Nucleus accumbens (tissue), 56 donors: ENCODE measurements at regions not wholly inside any gene's neighbourhood (a gene's known extent, or its start where the extent isn't known, plus 50 kb on each side); places are given as distances from the start of the nearest gene placed in this dataset.
"Not testable (repeated sequence)": the region's sequence is repeated elsewhere in the genome, so short reads cannot be mapped to it uniquely, and the experiment has no call there.

Experiments
- DNase-seq, 56 donors: peaks; one replicate each; lab custom pipeline; 2025; lab: John Stamatoyannopoulos, UW

DNA sequence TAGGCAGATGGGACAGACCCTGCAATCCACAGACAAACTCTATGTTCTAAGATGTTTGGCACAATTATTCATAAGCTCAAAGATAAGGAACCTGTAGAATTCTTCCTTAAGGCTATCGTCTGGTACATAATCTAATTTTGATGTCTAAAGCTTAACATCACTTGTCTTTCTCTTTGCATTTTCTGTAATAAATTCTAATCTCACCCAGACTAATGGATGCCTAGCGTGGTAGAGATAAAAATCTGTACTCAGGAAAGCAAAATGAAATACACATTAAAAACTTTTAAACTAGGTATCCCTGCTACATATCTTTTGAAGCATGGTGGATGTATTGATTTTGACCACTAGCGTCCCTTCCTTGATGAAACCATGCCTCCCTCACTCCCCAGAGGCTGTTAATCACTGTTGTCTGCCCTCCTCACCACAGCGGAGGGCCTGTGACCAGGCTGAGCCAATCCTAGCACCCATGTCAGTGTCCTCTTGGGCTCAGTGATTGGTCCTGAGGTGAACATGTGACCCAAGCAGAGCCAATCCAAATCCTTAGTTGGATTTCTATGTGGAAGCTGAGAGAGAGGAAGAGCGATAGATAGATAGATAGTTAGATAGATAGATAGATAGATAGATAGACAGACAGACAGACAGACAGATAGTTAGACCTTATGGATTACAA lies 82.2 kb upstream of the GRK3 start:
- no peak for DNase-seq

DNA sequence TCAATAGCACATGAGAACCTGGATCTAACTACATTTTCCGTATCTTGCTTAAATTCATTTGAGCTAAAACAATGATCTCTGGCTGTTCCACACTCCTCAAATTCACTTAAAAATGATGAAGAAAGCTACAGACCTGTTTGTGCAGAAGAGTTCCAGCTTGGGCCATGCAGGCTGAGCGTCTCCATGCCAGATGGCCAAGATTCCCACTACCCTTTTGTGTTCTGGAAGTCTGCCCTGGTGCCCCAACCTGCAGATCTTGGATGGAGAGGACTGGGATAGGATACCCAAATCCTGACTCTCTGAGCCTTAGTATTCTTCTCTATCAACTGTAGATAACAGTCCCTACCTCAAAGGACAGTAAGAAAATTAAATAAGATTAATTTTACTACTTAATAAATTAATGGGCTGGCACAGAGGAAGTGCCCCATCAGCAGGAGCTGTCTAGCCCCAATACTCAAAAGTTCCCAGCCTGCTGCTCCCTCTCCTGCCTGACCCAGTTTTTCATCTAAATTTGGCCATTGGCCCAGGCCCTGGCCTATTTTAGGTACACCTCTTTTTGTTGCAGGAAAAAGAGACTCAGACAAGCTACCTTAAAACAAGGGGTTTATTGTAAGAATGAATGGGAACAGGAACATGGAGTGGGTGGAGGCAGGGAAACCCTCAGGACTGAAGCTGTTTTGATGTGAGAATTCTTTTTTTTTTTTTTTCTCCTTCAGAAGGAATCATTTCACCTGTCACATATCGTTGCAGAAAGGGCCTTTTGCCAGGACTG lies 81.4 kb upstream of the GRK3 start:
- DNase-seq, result peak in 33 of 56 donors; percentile 5 to 71 (median 30)

DNA sequence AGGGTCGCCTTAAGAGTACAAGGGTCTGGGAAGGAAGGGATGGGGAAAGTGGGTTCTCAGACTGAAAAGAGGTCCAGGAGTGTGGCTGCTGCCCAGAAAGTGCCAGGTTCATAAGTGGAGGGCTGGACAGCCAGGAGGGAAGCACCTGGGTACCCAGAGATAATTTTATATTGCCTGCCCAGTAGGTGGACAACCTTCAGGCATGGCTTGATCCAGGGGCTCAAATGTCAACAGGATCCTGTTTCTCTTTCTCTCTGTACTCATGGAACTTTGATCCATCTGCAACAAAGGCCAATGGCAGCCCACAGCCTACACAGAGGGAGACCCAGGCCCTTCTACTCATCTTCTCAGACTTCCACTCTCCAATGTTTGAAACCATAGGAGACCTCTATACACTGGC lies 80.5 kb upstream of the GRK3 start:
- DNase-seq, result no peak

DNA sequence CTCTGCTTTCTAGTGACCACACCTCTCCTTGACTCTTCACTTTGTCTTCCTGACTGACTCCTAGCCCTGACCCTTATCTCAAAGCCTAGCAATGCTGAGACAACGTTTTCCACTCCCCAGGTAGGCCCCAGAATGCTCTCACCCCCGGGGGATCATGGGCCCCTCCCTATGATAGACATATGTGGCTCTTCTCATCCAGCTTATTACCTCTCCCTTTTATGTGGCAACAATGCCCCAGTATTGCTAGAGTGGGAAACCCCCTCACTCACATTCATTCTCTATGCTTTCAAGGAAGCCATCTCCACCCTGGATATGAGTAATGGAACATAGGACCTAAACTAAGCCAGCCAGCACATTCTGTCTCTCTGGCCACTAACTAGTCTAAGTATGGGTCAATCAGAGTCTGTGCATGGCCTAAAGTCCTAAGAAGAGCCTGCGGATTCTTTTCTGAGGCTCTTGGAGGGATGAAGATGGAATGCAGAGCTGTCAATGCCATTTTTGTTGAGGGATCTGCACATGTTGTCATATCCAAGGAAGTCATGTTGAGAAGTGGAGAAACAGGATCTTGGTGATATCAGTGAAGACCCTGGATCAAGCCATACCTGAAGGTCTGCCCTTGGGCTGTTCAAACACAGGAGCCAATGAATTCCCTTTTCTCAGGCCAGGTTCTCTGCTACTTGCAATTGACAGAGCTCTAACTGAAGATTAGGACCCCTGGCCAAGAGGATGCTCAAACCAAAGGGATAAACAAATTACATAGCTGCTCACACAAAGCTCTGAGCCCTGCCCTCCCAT lies 79.8 kb upstream of the GRK3 start:
- DNase-seq, result no peak

DNA sequence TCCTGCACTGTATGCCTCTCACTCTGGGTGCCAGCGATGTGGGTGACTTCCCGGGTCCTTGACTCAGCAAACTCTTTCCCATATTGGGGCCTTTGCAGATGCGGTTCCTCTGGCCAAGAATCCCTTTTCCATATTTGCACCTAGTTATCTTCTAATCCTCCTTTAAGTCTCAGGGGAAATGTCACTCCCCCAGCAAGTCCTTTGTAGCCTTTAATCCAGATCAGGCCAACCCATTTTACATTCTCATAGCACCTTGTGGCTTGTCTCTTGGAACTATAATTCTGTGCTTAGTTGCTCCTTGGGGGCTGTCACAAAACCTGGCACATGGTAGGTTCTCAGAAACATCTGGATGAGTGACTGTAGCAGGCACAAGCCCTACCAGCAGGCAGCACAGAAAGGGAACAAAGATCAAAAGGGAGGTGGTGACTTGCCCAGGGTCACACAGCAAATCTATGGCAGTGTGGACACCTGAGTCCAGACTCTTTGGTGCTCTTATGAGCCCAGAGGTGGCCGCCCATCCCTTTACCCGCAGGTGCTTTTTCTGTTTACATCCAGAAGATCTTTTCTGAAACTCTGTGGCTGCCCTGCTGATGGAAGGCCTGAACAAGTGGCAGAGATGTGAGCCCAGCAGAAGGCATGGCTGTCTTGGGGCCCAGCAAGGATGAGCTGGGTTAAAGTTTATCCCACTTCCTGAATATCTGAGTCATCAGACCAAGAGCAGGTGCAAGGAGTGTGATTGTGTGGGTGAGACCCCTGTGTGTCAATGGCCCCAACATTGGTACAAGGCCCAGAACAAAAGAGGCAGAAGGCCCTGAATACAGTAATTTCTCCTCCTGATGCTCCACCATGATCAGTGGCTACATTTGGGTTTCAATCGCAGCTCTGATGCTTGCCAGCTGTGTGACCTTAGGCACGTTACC lies 78.6 kb upstream of the GRK3 start:
- no peak for DNase-seq

DNA sequence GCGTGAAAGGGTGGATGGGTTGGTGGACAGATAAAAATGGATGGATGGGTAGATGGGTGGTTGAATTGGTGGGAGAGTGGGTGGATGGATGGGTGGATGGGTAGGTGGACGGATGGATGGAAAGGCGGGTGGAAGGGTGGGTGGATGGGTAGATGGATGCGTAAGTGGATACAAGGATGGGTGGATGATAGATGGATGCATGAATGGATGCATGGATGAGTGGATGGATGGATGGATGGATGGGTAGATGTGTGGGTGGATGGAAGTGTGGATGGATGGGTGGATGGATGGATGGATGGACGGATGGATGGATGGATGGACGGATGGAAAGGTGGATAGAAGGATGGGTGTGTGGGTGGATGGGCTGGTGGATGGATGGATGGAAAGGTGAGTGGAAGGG lies 77.0 kb upstream of the GRK3 start:
- DNase-seq, result no peak

DNA sequence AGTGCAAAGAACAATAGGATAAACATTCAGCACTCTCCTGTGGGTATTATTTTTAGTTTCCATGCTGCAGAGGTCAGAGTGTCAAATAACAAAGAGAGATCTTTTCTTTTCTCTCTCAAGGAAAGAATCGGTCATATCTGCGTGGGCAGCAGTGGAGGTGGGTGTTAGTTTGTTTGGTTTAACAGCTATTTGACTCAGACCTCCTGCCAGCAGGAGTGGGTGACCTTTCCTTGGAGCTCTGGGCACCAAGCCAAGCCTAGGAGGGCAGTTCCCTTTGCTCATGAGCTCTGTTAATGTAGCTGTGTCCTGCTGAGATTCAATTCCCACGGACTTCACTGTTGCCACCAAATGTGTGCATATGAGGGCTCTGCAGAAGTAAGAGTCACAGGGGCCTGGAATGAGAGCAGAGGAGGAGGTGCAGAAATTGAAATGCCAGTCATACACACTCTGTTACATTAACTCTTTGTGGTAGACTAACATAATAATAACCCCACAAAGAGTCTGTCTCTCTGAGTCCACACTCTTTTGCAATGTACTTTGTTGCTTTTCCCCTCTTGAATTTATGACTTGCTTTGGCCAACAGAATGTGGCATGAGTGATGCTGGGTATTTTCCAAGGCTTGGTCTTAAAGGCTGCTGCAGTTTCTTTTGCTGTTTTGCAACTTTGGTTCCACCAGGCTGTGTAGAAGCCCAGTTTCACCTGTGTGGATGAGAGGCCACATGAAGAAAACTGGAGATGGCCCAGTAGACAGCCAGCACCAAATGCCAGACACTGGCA lies 76.0 kb upstream of the GRK3 start:
- DNase-seq, result peak in 16 of 56 donors; percentile 3 to 43 (median 16)

DNA sequence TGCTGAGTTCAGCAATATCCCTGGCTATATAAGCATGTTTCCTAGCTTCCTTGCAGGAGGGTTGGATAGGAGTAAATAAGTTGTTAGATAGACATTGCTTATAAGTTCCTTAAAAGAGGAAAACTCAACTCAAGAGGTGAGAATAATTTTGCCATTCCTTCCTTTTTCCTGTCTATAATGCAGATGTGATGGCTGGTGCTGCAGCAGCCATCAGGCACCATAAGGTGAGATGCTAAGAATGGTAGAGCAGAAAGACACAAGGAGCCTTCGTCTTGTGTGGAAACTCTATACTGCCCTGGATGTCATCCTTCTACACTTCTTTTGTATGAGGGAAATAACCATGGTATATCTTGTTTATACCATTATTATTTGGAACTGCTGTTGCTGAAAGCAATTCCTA lies 74.5 kb upstream of the GRK3 start:
- DNase-seq, result no peak

DNA sequence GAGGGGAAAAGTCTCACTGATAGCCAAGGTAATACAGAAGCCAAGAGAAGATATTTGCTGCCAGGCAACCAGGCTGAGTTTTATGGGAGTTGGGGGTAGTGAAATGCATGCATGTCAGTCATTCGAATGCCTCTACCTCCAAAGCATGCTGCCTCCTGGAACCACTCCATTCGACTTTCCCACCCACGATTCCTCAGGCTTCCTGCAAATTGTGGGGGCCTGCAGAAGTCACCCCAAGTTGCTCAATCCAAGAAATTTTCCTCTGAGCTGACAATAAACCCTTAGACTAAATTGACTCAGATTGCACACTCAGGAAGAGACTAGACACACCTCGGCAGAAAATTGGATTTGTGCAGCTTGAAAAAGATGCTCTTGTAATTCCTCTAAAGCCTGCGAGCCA lies 73.6 kb upstream of the GRK3 start:
- peak in 13 of 56 donors; percentile 2 to 64 (median 12) for DNase-seq

DNA sequence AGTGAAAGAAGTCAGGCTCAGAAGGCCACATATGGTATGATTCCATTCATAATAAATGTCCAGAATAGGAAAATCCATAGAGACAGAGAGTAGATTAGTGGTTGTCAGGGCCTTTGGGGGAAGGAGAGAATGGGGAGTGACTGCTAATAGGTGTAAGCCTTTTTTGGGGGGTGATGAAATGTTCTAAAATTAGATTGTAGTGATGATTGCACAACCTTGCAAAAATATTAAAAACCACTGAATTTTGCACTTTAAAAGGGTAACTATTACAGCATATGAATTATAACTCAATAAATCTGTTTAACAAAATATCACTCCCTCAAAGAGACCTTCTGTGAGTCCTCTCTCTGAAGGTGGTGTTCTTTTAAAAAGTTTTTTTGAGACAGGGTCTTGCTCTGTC lies 72.3 kb upstream of the GRK3 start:
- DNase-seq, result no peak

DNA sequence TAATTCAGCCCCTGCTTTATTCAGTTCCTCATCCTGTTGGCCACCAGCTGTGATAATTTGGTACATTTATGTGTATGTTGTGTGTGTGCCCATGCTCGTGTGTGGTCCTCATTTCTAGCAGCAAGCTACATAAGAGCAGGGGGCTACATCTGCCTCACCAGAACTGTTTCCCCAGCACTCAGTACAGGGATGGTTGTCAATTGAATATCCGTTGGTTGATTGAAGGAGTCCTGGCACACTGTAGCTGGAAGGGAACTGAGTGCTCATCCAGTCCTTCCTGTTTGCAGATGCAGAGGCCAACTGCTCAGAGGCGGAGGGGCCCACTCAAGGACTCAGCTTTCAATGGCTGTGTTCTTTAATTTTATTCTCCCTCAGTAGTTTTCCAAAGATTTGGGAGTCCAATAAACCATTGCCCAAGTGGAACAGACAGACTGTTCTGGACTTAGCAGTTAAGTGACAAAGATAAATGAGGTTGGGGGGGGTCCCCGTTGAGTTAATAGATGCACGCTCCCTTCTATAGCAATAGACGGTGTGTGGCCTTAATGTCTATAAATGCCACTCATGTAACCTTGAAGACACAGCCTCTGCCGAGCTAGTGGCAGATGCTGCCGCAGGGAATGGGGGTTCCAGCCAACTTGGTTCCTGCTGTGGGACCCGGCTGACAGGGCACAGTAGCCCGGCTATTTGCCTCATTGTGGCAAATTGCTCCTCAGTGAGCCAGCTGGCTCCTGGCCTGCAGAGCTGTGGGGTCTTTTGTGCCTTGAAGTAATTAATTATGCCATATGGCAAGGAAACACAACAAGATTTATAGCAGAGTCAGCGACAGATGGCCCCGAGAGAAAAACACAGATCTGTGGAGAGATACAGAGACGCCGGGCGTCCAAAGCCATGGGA lies 71.4 kb upstream of the GRK3 start:
- DNase-seq, result peak in 45 of 56 donors; percentile 4 to 82 (median 38)

DNA sequence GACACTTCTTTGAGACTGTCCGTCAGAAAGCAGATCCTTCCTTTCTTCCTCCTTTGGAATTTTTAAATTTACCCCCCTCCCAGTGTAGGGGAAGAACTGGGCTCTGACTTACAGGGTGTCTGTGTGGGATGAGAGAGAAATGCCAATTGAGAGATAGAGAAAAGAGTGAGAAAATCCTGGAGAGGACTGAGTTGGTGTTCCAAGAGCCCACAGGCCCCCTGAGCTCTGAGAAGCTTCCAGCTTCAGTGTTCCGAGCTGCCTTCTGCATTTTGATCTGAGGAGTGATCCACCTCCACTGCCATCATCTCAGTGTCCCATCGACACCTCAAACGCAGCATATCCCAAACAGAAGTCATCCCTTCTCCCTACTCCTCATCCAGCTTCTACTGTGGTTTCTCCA lies 70.7 kb upstream of the GRK3 start:
- DNase-seq, result no peak

DNA sequence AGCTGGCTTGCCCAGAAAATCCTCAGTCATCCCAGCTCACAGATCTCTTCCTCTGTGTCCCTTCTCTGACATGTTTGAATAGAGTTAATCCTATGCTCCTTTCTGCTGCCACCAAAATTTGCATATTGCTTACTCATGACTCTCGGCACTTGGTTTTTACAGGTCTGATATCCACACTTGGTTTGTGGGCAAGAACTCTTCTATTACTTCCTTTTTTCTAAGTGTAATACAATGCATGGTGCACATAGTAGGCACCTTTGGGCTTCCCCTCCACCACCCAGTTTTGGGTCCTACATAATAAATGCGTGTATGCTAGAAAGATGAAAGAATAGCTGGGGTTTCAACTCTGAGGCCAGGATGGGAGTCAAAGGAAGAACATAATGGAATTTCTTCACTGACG lies 69.7 kb upstream of the GRK3 start:
- no peak for DNase-seq

DNA sequence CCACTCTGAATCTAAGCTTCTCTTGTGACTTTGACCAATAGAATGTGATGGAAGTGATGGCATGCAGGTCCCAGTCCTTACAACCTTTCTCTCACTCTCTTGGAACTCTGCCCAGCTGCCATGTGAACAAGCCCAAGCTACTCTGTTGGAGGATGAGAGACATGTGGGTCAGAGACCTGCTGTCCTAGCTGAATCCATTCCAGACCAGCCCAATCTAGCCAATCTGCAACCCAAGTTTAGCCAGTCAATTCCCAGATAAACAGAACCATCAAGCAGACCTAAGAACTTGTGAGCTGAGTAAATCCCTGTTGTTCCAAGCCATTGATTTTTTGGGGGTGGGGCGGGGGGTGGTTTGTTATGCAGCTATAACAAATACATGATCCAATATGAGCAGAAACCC lies 69.2 kb upstream of the GRK3 start:
- DNase-seq, result no peak

DNA sequence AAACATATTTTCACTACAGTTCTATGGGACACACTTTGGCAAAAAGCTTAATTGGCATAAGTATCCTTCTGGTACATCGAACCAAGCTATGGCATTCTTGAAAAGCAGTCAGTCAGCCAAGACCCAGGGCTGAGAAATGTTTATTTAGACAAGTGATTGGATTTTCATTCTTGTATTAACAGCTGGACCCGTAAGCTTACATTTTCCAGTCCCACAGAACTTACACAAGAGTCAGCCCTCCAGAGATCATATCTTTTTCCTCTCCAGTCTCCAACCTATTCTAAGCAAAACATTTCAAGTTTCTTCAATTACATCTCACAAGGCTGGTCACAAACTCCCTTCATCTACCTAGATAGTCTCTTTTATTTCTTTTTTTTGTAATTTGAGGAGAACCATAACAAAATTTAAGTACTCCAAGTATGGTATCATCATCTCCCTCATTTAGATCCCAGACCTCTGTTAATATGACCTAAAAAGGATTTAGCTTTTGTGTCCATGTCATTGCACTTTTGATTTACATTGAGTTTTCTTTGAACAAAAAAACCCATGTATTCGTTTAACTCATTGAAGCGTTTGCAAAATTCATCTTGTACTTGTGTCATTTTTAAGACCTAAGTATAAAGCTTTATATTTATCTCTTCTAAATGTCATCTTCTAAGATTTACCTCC lies 67.9 kb upstream of the GRK3 start:
- no peak for DNase-seq

DNA sequence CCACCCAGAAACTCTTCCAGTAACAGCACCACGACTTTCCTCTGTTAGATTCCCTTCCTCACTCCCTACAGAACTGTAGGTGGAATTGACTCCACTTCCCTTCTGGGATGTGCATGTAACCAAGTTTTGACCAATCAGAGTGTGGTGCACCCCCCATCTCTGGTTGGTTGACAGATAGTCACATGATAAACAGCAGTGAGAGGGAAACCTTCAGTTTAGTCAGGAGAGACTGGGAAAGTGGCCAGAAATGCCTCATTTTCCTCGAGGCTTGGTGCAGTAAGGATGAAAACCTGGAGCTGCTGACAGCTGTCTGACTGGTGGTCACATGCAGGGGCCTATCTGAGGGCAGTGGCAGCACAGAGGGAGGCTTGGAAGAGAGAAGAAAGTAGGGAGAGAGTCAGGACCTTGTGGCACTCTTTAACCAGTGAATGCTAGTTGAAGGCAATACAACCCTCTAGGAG lies 67.3 kb upstream of the GRK3 start:
- no peak for DNase-seq

DNA sequence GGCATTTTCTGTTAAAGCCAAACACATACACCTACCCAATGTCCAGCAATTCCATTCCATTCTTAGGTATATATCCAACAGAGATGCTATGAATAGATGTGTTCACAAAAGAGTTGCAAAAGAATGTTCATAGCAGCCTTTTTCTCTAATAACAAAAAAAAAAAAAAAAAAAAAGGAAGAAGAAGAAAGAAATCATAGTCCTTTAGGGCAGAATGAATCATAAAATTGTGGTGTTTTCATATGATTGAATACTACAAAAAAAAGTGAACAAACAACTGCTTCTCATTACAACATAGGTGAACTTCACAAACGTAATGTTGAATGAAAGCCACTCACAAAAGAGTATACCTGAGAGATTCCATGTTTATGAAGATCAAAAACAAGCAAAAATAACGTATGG lies 66.8 kb upstream of the GRK3 start:
- no peak for DNase-seq

DNA sequence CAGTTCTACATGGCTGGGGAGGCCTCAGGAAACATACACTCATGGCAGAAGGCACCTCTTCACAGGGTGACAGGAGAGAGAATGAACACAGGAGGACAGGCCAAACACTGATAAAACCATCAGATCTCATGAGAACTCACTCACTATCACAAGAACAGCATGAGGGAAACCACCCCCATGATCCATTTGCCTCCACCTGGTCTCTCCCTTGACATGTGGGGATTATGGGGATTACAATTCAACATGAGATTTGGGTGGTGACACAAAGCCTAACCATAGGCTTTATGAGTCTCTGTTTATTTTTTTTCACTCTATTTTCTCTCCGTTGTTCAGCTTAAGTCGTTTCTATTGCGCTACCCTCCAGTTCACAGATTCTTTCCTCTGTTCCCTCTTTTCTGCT lies 63.8 kb upstream of the GRK3 start:
- not testable (repeated sequence) for DNase-seq
